Neural progenitor cell (in vitro differentiated cells): ENCODE measurements at regions not wholly inside any gene's neighbourhood (a gene's known extent, or its start where the extent isn't known, plus 50 kb on each side); places are given as distances from the start of the nearest gene placed in this dataset.
"Not testable (repeated sequence)": the region's sequence is repeated elsewhere in the genome, so short reads cannot be mapped to it uniquely, and the experiment has no call there.

Experiments used
- DNase-seq: peaks from one replicate; pipeline ENCODE4 v3.0.0-alpha.2; 2016; ENCODE audit warnings: low spot score
- H2AFZ ChIP-seq: fragments of 200-600 bp; sonication (generic); replicated peaks from 2 replicates; pipeline ENCODE4 v1.6.1; 2016; ENCODE audit warnings: antibody characterized with exemption
- H3F3A ChIP-seq: fragments of 200-600 bp; sonication (generic); 2 replicates; pipeline ENCODE4 v1.6.1; 2016; ENCODE audit warnings: antibody characterized with exemption, low read depth
- H3K27ac ChIP-seq: fragments of 200-600 bp; sonication (generic); 2 replicates; pipeline ENCODE4 v1.5.1; 2016; ENCODE audit warnings: mild to moderate bottlenecking
- H3K27me3 ChIP-seq: fragments of 200-600 bp; sonication (generic); 2 replicates; pipeline ENCODE4 v1.6.1; 2016; ENCODE audit warnings: mild to moderate bottlenecking, moderate library complexity
- H3K36me3 ChIP-seq: fragments of 200-600 bp; sonication (generic); 2 replicates; pipeline ENCODE4 v1.5.1; 2016
- H3K4me1 ChIP-seq: fragments of 200-600 bp; sonication (generic); 2 replicates; pipeline ENCODE4 v1.6.1; 2016; ENCODE audit warnings: mixed run types
- H3K4me2 ChIP-seq: fragments of 200-600 bp; sonication (generic); 2 replicates; pipeline ENCODE4 v1.6.1; 2016
- H3K4me3 ChIP-seq: fragments of 200-600 bp; sonication (generic); 2 replicates; pipeline ENCODE4 v1.5.1; 2016
- H3K79me2 ChIP-seq: fragments of 200-600 bp; sonication (generic); 2 replicates; pipeline ENCODE4 v1.6.1; 2016; ENCODE audit warnings: low read depth
- H3K9ac ChIP-seq: fragments of 200-600 bp; sonication (generic); 2 replicates; pipeline ENCODE4 v1.6.1; 2016
- H3K9me3 ChIP-seq: fragments of 200-600 bp; sonication (generic); 2 replicates; pipeline ENCODE4 v1.5.1; 2016; ENCODE audit warnings: low read depth
- H4K20me1 ChIP-seq: fragments of 200-600 bp; sonication (generic); 2 replicates; pipeline ENCODE4 v1.6.1; 2016; ENCODE audit warnings: low read depth
- H3K27ac Mint-ChIP-seq: 3 replicates; pipeline ENCODE4 v1.8.0; 2021; ENCODE audit warnings: mixed read lengths
- H3K27me3 Mint-ChIP-seq: 2 replicates; pipeline ENCODE4 v1.8.0; 2022; ENCODE audit warnings: low read depth, mild to moderate bottlenecking, inconsistent platforms, moderate library complexity, mixed read lengths; ENCODE audit not compliant: insufficient read depth
- H3K36me3 Mint-ChIP-seq: 3 replicates; pipeline ENCODE4 v1.8.0; 2021; ENCODE audit warnings: mixed read lengths
- H3K4me1 Mint-ChIP-seq: 3 replicates; pipeline ENCODE4 v1.8.0; 2021; ENCODE audit warnings: mixed read lengths
- H3K4me3 Mint-ChIP-seq: 3 replicates; pipeline ENCODE4 v1.8.0; 2021; ENCODE audit warnings: mild to moderate bottlenecking, moderate library complexity, mixed read lengths
- H3K9me3 Mint-ChIP-seq: 3 replicates; pipeline ENCODE4 v1.8.0; 2020; ENCODE audit warnings: mixed read lengths
- CTCF ChIP-seq: fragments of 200-600 bp; sonication (generic); IDR thresholded peaks from 2 replicates; pipeline ENCODE4 v1.5.1; 2017; ENCODE audit warnings: antibody characterized with exemption, mild to moderate bottlenecking
- EZH2 ChIP-seq: fragments of 200-600 bp; sonication (generic); IDR thresholded peaks from 2 replicates; pipeline ENCODE4 v1.6.1; 2017; ENCODE audit warnings: antibody characterized with exemption, mild to moderate bottlenecking, moderate library complexity
- EZH2phosphoT487 ChIP-seq: fragments of 200-600 bp; sonication (generic); IDR thresholded peaks from 2 replicates; pipeline ENCODE4 v1.6.1; 2017; ENCODE audit warnings: antibody characterized with exemption

GRCh38 chr2:138094031-138094430 lies 129.8 kb downstream of the HNMT start:
- Histone ChIP-seq H3K79me2 (no peaks in the 10 kb centered on the region), H3K9me3 (no peaks in the 10 kb centered on the region), H3K4me1 (peaks cover 14% of the 10 kb centered on the region), H3K4me2 (peak overlapping the region; percentile 48), H3K9ac (no peak overlapping the region), H3K27me3 (no peaks in the 10 kb centered on the region), H3K36me3 (no peaks in the 10 kb centered on the region), H4K20me1 (no peaks in the 10 kb centered on the region), H3K27ac (peak overlapping the region; percentile 21), H3K4me3 (no peak overlapping the region), H3F3A (peaks cover 6% of the 10 kb centered on the region), H2AFZ (peak overlapping the region; percentile 22)
- Mint-ChIP-seq H3K4me3 (no peak overlapping the region), H3K27ac (no peak overlapping the region), H3K27me3 (no peaks in the 10 kb centered on the region), H3K36me3 (no peaks in the 10 kb centered on the region), H3K4me1 (no peaks in the 10 kb centered on the region), H3K9me3 (no peaks in the 10 kb centered on the region)
- DNase-seq, result peak; percentile 34
- TF ChIP-seq EZH2, result no peak
- no peak for TF ChIP-seq CTCF
- no peak for TF ChIP-seq EZH2phosphoT487

DNA sequence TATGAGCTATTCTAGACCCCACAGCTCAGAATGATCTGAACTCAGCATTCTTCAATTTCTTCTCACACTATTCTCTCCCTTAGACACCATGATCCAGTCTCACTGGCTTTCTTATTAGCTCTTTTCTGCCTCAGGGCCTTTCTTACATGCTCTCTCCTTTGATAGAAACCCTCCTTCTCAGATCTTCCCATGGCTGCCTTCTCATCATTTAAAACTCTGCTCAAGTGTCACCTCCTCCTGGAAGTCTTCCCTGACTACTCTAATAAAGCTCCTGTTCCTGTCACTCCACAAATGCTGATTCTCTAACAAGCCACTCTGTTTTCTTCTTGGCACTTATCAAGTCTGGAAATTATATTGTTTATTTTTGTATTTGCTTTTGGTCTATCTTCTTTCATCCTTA lies 131.1 kb downstream of the HNMT start:
- no peak overlapping the region for H3K4me3 ChIP-seq
- no peaks in the 10 kb centered on the region for H3K36me3 Mint-ChIP-seq
- peaks cover 14% of the 10 kb centered on the region for H3K4me1 ChIP-seq
- no peak overlapping the region for H3K9ac ChIP-seq
- no peaks in the 10 kb centered on the region for H3K9me3 ChIP-seq
- no peaks in the 10 kb centered on the region for H4K20me1 ChIP-seq
- TF ChIP-seq CTCF, result no peak
- no peak for TF ChIP-seq EZH2
- TF ChIP-seq EZH2phosphoT487, result no peak
- DNase-seq, result no peak
- H3K27ac Mint-ChIP-seq, result no peak overlapping the region
- H3K27me3 ChIP-seq, result no peaks in the 10 kb centered on the region
- H3K27ac ChIP-seq, result no peak overlapping the region
- no peaks in the 10 kb centered on the region for H3K79me2 ChIP-seq
- no peak overlapping the region for H3K4me3 Mint-ChIP-seq
- H3K4me2 ChIP-seq, result no peak overlapping the region
- no peak overlapping the region for H2AFZ ChIP-seq
- H3K4me1 Mint-ChIP-seq, result no peaks in the 10 kb centered on the region
- no peaks in the 10 kb centered on the region for H3K27me3 Mint-ChIP-seq
- peaks cover 6% of the 10 kb centered on the region for H3F3A ChIP-seq
- H3K9me3 Mint-ChIP-seq, result no peaks in the 10 kb centered on the region
- H3K36me3 ChIP-seq, result no peaks in the 10 kb centered on the region

DNA sequence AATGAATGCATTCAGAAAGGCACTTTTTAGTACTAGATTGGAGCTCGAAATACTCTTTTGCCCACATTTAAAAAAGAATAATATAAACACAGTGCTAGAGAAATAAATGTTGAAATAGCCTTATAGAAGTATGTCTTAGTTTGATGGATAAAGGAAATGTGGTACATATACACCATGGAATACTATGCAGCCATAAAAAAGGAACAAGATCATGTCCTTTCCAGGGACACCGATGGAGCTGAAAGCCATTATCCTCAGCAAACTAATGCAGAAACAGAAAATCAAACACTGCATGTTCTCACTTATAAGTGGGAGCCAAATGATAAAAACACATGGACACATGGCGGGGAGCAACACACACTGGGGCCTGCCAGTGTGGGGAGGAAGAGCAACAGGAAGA lies 135.0 kb downstream of the HNMT start:
- not testable (repeated sequence) for H3K27ac Mint-ChIP-seq, H3K79me2 ChIP-seq, H3F3A ChIP-seq, H3K4me3 Mint-ChIP-seq, H3K9me3 Mint-ChIP-seq, H3K36me3 ChIP-seq, H2AFZ ChIP-seq, H3K4me2 ChIP-seq, H3K9ac ChIP-seq, H3K27me3 Mint-ChIP-seq, H3K36me3 Mint-ChIP-seq, H3K4me1 ChIP-seq, H3K4me3 ChIP-seq, DNase-seq, H3K27me3 ChIP-seq, H3K9me3 ChIP-seq, H3K27ac ChIP-seq, H4K20me1 ChIP-seq, H3K4me1 Mint-ChIP-seq

GRCh38 chr2:138101718-138102117 lies 137.4 kb downstream of the HNMT start:
- Histone ChIP-seq H3K27ac (no peak overlapping the region), H2AFZ (no peak overlapping the region), H4K20me1 (no peaks in the 10 kb centered on the region), H3K36me3 (no peaks in the 10 kb centered on the region), H3K4me3 (no peak overlapping the region), H3K79me2 (no peaks in the 10 kb centered on the region), H3K9ac (no peak overlapping the region), H3K27me3 (no peaks in the 10 kb centered on the region), H3K4me2 (no peak overlapping the region), H3K4me1 (peaks cover 11% of the 10 kb centered on the region), H3K9me3 (no peaks in the 10 kb centered on the region), H3F3A (no peaks in the 10 kb centered on the region)
- Mint-ChIP-seq H3K27me3 (peaks cover 3% of the 10 kb centered on the region), H3K4me1 (peaks cover 3% of the 10 kb centered on the region), H3K4me3 (no peak overlapping the region), H3K36me3 (no peaks in the 10 kb centered on the region), H3K27ac (no peak overlapping the region), H3K9me3 (peaks cover 5% of the 10 kb centered on the region)
- TF ChIP-seq EZH2phosphoT487, result no peak
- TF ChIP-seq EZH2, result no peak
- TF ChIP-seq CTCF, result no peak
- no peak for DNase-seq
